Right cardiac atrium (tissue), 5 donors: ENCODE measurements at regions not wholly inside any gene's neighbourhood (a gene's known extent, or its start where the extent isn't known, plus 50 kb on each side); places are given as distances from the start of the nearest gene placed in this dataset.

Experiments used
- ATAC-seq, 2 donors: fragments of 200-7000 bp; cut with Tn5 transposase; one replicate each; pipeline versions ENCODE4 v1.8.0 to v1.9.1; 2020; ENCODE audit warnings: moderate library complexity in 2 of 2, mild to moderate bottlenecking in 1 of 2
- DNase-seq, 3 donors: peaks; one replicate each; pipeline ENCODE4 v3.0.0-alpha.2; 2020
- H3K27ac ChIP-seq: one replicate; pipeline ENCODE4 v1.5.1; 2013; ENCODE audit warnings: mild to moderate bottlenecking, low read length, control low read depth, moderate library complexity
- H3K27me3 ChIP-seq: one replicate; pipeline ENCODE4 v1.6.1; 2013; ENCODE audit not compliant: control insufficient read depth, insufficient read depth
- H3K4me1 ChIP-seq: one replicate; pipeline ENCODE4 v1.6.1; 2013; ENCODE audit warnings: low read length; ENCODE audit not compliant: control insufficient read depth, insufficient read depth
- H3K4me3 ChIP-seq: one replicate; pipeline ENCODE4 v1.5.1; 2013; ENCODE audit warnings: low read length, control low read depth
- H3K9me3 ChIP-seq: one replicate; pipeline ENCODE4 v1.6.1; 2013; ENCODE audit warnings: low read length; ENCODE audit not compliant: control insufficient read depth
- WGBS: extraction: QIAGEN DNeasy Blood & Tissue Kit; methylation state at CpG from one replicate; pipeline ENCODE4 v1.1.7; 2013; 5-methylcytosine and 5-hydroxymethylcytosine counted together
- intact Hi-C, 4 donors: fragments of 100-400 bp; cut with DNase I; formaldehyde crosslinking; loops; one replicate each; pipeline versions ENCODE4 v1.11.0 to v1.14.0; 2022 to 2023
- donor health status: healthy with polysubstance abuse.
- donor health status: DM: no; HTN: yes; CAD: no.
- donor health status: DM: no; HTN: no; CAD: no.
- donor health status: DM: no; HTN: yes; CAD: no; lungs with severe emphysema.
- donor health status: DM: yes; HTN: yes; CAD: no.

GRCh38 chr14:71471634-71472355 lies 460.4 kb upstream of the RGS6 start:
- Histone ChIP-seq H3K9me3 (no peaks in the 10 kb centered on the region), H3K27ac (no peak overlapping the region), H3K27me3 (no peaks in the 10 kb centered on the region), H3K4me1 (no peaks in the 10 kb centered on the region), H3K4me3 (no peak overlapping the region)
- intact Hi-C loops = no loop called here
- WGBS = 94% methylated on average over 6 of the region's 6 CpGs
- no peak for DNase-seq
- ATAC-seq = no peak

DNA sequence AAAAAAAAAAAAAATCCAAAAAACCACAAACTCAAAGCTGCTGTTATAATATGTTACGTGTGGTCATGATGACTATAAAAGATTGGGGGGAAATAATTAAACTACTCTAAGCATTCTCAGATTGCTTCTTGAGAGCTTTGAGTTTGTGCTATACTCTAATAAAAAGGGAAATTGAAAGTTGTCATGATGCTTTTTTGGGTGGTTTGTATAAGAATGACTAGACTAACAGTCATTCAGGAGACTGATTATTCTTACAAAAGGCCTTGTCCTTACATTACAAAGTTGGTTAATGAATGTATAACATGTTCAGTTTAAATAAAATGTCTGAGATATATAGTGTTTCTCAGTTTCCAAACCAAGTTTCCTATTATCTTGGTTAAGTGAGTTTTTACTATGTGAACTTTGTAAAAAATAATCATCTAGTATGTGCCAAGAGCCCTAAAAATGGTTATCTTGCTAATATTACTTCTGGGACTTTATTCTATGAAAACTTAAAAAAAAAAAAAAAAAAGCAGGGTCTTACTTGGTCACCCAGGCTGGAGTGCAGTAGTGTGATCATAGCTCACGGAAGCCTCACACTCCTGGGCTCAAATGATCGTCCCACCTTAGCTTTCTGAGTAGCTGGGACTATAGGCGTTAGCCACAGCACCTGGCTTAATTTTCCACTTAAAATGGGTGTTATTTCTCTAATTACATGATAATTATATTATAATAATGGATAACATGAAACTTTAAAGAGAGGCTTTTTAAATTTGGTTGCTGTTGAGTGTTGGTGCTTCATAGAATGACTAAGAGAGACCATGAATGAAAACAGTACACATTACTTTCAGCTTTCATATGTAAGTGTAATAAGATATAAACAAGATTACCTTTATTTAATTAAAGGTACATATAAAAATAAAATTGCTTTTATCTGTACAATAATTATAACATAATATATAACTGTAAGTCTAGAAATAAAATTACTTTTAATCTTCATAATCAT lies 459.6 kb upstream of the RGS6 start:
- Histone ChIP-seq H3K9me3 (no peaks in the 10 kb centered on the region), H3K4me1 (no peaks in the 10 kb centered on the region), H3K27me3 (no peaks in the 10 kb centered on the region), H3K27ac (no peak overlapping the region), H3K4me3 (no peak overlapping the region)
- ATAC-seq (no peak), DNase-seq (no peak)
- intact Hi-C loops = no loop called here
- WGBS = 93% methylated on average over 4 of the region's 4 CpGs

DNA sequence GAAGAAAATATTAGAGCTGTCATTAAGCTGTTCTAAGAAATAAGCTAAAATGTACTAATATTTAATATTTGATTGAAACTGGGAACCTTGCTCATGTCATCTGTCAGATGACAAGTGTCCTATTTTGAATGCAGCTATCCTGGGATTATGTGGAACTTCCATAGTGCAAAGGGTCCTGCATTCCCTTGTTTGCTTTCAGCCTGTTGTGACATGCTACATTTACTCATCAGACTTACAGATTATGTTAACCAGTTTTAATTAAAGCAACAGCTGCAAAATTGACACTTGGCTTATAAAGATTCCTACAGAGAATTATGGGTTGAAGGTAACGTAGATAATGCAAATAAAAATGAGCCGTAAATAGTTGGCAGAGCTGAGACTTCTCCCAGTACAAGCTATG lies 458.4 kb upstream of the RGS6 start:
- no peaks in the 10 kb centered on the region for H3K4me1 ChIP-seq
- intact Hi-C loops = no loop called here
- no peak overlapping the region for H3K27ac ChIP-seq
- no peak for DNase-seq
- WGBS = 94% methylated on average over 2 of the region's 2 CpGs
- no peak for ATAC-seq
- no peaks in the 10 kb centered on the region for H3K27me3 ChIP-seq
- no peak overlapping the region for H3K4me3 ChIP-seq
- H3K9me3 ChIP-seq = no peaks in the 10 kb centered on the region

- intact Hi-C loops = no loop called here
- no peak overlapping the region for H3K27ac ChIP-seq
- H3K4me3 ChIP-seq = no peak overlapping the region
- H3K27me3 ChIP-seq = no peaks in the 10 kb centered on the region
- ATAC-seq (no peak), DNase-seq (no peak)
- 64% methylated on average over 4 of the region's 4 CpGs for WGBS
- H3K9me3 ChIP-seq = no peaks in the 10 kb centered on the region
- no peaks in the 10 kb centered on the region for H3K4me1 ChIP-seq
Observed at GRCh38 chr14:71474301-71475265, 457.6 kb upstream of the RGS6 start.

- DNase-seq (no peak), ATAC-seq (no peak)
- no peak overlapping the region for H3K27ac ChIP-seq
- no peaks in the 10 kb centered on the region for H3K27me3 ChIP-seq
- no peaks in the 10 kb centered on the region for H3K9me3 ChIP-seq
- 80% methylated on average over 5 of the region's 5 CpGs for WGBS
- H3K4me1 ChIP-seq = no peaks in the 10 kb centered on the region
- intact Hi-C loops = no loop called here
- no peak overlapping the region for H3K4me3 ChIP-seq
Observed at GRCh38 chr14:71475916-71476315, 456.3 kb upstream of the RGS6 start.

- no peak for ATAC-seq
- WGBS = 58% methylated on average over 4 of the region's 4 CpGs
- Histone ChIP-seq H3K27ac (no peak overlapping the region), H3K4me3 (no peak overlapping the region), H3K9me3 (no peaks in the 10 kb centered on the region), H3K27me3 (no peaks in the 10 kb centered on the region), H3K4me1 (no peaks in the 10 kb centered on the region)
- intact Hi-C loops = no loop called here
- no peak for DNase-seq
Observed at GRCh38 chr14:71478542-71478941, 453.7 kb upstream of the RGS6 start.

DNA sequence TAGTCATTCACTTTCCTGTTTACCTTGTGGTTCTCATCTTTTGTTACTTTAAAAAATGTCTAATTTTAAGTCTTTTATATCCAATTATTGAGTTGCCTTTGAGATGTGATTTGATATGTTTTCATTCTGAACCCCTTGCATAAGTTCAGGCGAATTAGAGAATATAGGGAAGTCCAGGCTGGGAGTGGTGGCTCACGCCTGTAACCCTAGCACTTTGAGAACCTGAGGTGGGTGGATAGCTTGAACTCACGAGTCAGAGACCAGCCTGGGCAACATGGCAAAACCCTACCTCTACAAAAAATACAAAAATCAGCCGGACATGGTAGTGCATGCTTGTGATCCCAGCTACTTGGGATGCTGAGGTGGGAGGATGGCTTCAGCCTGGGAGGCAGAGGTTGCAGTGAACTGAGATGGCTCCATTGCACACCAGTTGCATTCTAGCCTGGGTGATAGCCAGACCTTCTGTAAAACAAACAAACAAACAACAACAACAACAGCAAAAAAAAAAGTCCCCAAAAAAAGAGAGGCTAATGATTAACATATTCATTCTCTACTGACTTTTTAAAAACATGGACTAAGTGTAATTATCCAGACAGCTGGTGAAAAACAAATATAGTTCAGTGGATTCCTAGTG lies 451.1 kb upstream of the RGS6 start:
- H3K4me3 ChIP-seq = no peak overlapping the region
- H3K27me3 ChIP-seq = no peaks in the 10 kb centered on the region
- H3K4me1 ChIP-seq = no peaks in the 10 kb centered on the region
- no peak overlapping the region for H3K27ac ChIP-seq
- DNase-seq (no peak), ATAC-seq (no peak)
- WGBS = 92% methylated on average over 4 of the region's 4 CpGs
- H3K9me3 ChIP-seq = no peaks in the 10 kb centered on the region
- intact Hi-C loops = no loop called here

- ATAC-seq (no peak), DNase-seq (no peak)
- H3K9me3 ChIP-seq = no peaks in the 10 kb centered on the region
- no peak overlapping the region for H3K27ac ChIP-seq
- H3K4me1 ChIP-seq = peaks cover 2% of the 10 kb centered on the region
- WGBS = 63% methylated on average over 2 of the region's 2 CpGs
- intact Hi-C loops = no loop called here
- H3K4me3 ChIP-seq = no peak overlapping the region
- no peaks in the 10 kb centered on the region for H3K27me3 ChIP-seq
Observed at GRCh38 chr14:71482671-71483070, 449.6 kb upstream of the RGS6 start.

- H3K4me1 ChIP-seq = peaks cover 2% of the 10 kb centered on the region
- H3K27me3 ChIP-seq = no peaks in the 10 kb centered on the region
- ATAC-seq = no peak
- no peaks in the 10 kb centered on the region for H3K9me3 ChIP-seq
- intact Hi-C loops = no loop called here
- DNase-seq = no peak
- no peak overlapping the region for H3K4me3 ChIP-seq
- no peak overlapping the region for H3K27ac ChIP-seq
- WGBS = 88% methylated on average over 3 of the region's 3 CpGs
Observed at GRCh38 chr14:71483154-71483553, 449.1 kb upstream of the RGS6 start.

DNA sequence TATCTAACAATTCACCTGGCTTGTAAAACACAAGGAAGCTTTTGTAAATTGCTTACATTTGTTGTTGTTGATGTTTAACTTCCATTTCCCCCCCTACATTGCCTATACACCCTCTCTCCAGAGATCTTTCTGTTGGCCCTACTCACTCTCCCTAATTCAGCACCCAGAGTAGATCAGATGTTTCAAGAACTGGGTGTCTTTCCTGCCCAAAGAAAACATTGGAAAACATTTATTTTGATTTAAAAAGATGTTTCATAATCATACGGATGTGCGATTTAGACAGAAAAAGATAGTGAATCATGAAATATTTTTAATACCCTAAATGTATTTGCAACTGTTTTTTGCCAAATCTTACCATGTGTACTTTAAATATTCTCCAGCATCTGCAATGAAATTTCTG lies 446.4 kb upstream of the RGS6 start:
- ATAC-seq (no peak), DNase-seq (no peak)
- intact Hi-C loops = no loop called here
- Histone ChIP-seq H3K27ac (no peak overlapping the region), H3K4me1 (peaks cover 4% of the 10 kb centered on the region), H3K9me3 (no peaks in the 10 kb centered on the region), H3K4me3 (no peak overlapping the region), H3K27me3 (no peaks in the 10 kb centered on the region)
- 71% methylated on average over 2 of the region's 2 CpGs for WGBS
